HepG2 (cell line): ENCODE measurements at regions not wholly inside any gene's neighbourhood (a gene's known extent, or its start where the extent isn't known, plus 50 kb on each side); places are given as distances from the start of the nearest gene placed in this dataset.

ENCODE experiments used
- ATAC-seq: fragments of 200-7000 bp; cut with Tn5 transposase; 3 replicates; pipeline ENCODE4 v1.9.1; 2020; ENCODE audit warnings: mild to moderate bottlenecking, moderate library complexity
- BruUV-seq: library from RNA; stranded (reverse); fragments of 400-500 nt; replicated peaks from 2 replicates; lab custom pipeline; 2021; lab: Mats Ljungman, UMichigan
- CTCF ChIA-PET: fragments of 300-600 bp; formaldehyde crosslinking; extraction: SDS; loops from one replicate; lab custom pipeline; 2021; ENCODE audit warnings: low total read pairs, inconsistent platforms, low intra/inter-chr PET ratio; lab: Yijun Ruan, JAX
- POLR2A ChIA-PET: fragments of 350-600 bp; sonication (Branson Sonifier 250); formaldehyde crosslinking; loops from one replicate; lab custom pipeline; 2020; ENCODE audit warnings: antibody characterized with exemption, inconsistent platforms; lab: Yijun Ruan, JAX
- DNase-seq: peaks from one replicate; pipeline ENCODE4 v3.0.0-alpha.2; 2015; ENCODE audit warnings: low spot score
- FAIRE-seq: peaks from 3 replicates; lab custom pipeline; 2011; peaks lifted over from hg19 to GRCh38; lab: Jason Lieb, UNC
- H2AFZ ChIP-seq: one replicate; pipeline ENCODE4 v1.6.1; 2011; ENCODE audit warnings: low read length, inconsistent platforms
- H3K27ac ChIP-seq: fragments of 300-600 bp; 3 replicates; pipeline ENCODE4 v1.8.0; 2011; ENCODE audit warnings: mixed run types, mild to moderate bottlenecking, mixed read lengths, low read length, inconsistent platforms; ENCODE audit not compliant: insufficient read depth; ENCODE audit errors: extremely low read length
- H3K27me3 ChIP-seq, 2 experiments: fragments of 200-600 bp in 1 of 2; 2 replicates in 1 of 2; 3 replicates in 1 of 2; pipeline versions ENCODE4 v1.6.0 to v1.8.0; 2011; ENCODE audit warnings: low read length in 2 of 2, mild to moderate bottlenecking in 2 of 2, moderate library complexity in 2 of 2, inconsistent platforms in 1 of 2; ENCODE audit not compliant: insufficient read depth in 2 of 2, control insufficient read depth in 1 of 2
- H3K36me3 ChIP-seq, 2 experiments: fragments of 200-600 bp in 1 of 2; replicated peaks in 1 of 2; 2 replicates in 1 of 2; 3 replicates in 1 of 2; pipeline versions ENCODE4 v1.5.1 to v1.8.0; 2011; ENCODE audit warnings: low read length in 2 of 2, inconsistent platforms in 1 of 2; ENCODE audit not compliant: insufficient read depth in 2 of 2, control insufficient read depth in 1 of 2
- H3K4me1 ChIP-seq: 2 replicates; pipeline ENCODE4 v1.5.1; 2012; ENCODE audit warnings: low read length, inconsistent platforms; ENCODE audit not compliant: insufficient read depth
- H3K4me2 ChIP-seq: 2 replicates; pipeline ENCODE4 v1.6.0; 2011; ENCODE audit warnings: low read depth, low read length, inconsistent platforms
- H3K4me3 ChIP-seq, 3 experiments: fragments of 200-600 bp in 1 of 3; sonication (generic), shearing (Covaris generic) in 1 of 3; replicated peaks in 1 of 3; 2 replicates each; pipeline ENCODE4 v1.5.1; 2011 to 2016; ENCODE audit warnings: low read length in 3 of 3, inconsistent platforms in 2 of 3, low read depth in 2 of 3, mild to moderate bottlenecking in 2 of 3, control low read depth in 1 of 3, mixed read lengths in 1 of 3; ENCODE audit not compliant: insufficient read depth in 1 of 3
- H3K79me2 ChIP-seq: one replicate; pipeline ENCODE4 v1.6.1; 2011; ENCODE audit warnings: low read length, inconsistent platforms; ENCODE audit not compliant: insufficient read depth
- H3K9ac ChIP-seq: 2 replicates; pipeline ENCODE4 v1.6.0; 2011; ENCODE audit warnings: mild to moderate bottlenecking, low read depth, low read length, inconsistent platforms; ENCODE audit not compliant: insufficient read depth
- H3K9me3 ChIP-seq: 2 replicates; pipeline ENCODE4 v1.5.1; 2012; ENCODE audit warnings: mild to moderate bottlenecking, low read length
- H4K20me1 ChIP-seq: 2 replicates; pipeline ENCODE4 v1.6.0; 2011; ENCODE audit warnings: inconsistent platforms, mild to moderate bottlenecking, low read length, moderate library complexity; ENCODE audit not compliant: insufficient read depth
- CREM ChIP-seq, 2 experiments: sonication (generic) in 1 of 2; formaldehyde crosslinking in 1 of 2; IDR thresholded peaks; 2 replicates each; pipeline versions ENCODE4 v1.4.0 to v1.6.1; 2016 to 2020; ENCODE audit warnings: antibody characterized with exemption in 1 of 2, mild to moderate bottlenecking in 1 of 2, missing genetic modification reagents in 1 of 2
- FOXC1 ChIP-seq: sonication (generic); formaldehyde crosslinking; IDR thresholded peaks from 2 replicates; pipeline ENCODE4 v1.8.0; 2022; ENCODE audit warnings: mild to moderate bottlenecking, missing genetic modification reagents, borderline replicate concordance
- MLLT10 ChIP-seq: sonication (generic); formaldehyde crosslinking; IDR thresholded peaks from 2 replicates; pipeline ENCODE4 v1.4.0; 2020; ENCODE audit warnings: missing genetic modification reagents
- NFIC ChIP-seq: IDR thresholded peaks from 2 replicates; pipeline ENCODE4 v1.6.1; 2012; ENCODE audit warnings: mild to moderate bottlenecking, low read length, inconsistent platforms
- PCBP1 ChIP-seq: fragments of 200-400 bp; formaldehyde crosslinking; IDR thresholded peaks from 2 replicates; pipeline ENCODE4 v1.6.1; 2017; ENCODE audit warnings: mild to moderate bottlenecking, low read depth, low read length, borderline replicate concordance
- PTBP1 ChIP-seq: fragments of 200-400 bp; formaldehyde crosslinking; IDR thresholded peaks from 2 replicates; pipeline ENCODE4 v1.6.1; 2018; ENCODE audit warnings: low read length, low read depth; ENCODE audit not compliant: poor library complexity, severe bottlenecking
- RFX5 ChIP-seq: IDR thresholded peaks from 2 replicates; pipeline ENCODE4 v1.6.1; 2011; ENCODE audit warnings: low read depth, low read length, improper control_type of control experiment
- SIX4 ChIP-seq: sonication (generic); formaldehyde crosslinking; IDR thresholded peaks from 2 replicates; pipeline ENCODE4 v1.4.0; 2020; ENCODE audit warnings: missing genetic modification reagents
- SUZ12 ChIP-seq: fragments of 150-350 bp; IDR thresholded peaks from 2 replicates; pipeline ENCODE4 v1.6.1; 2014; ENCODE audit warnings: low read depth, low read length
- ZNF557 ChIP-seq: sonication (generic); formaldehyde crosslinking; IDR thresholded peaks from 2 replicates; pipeline ENCODE4 v1.4.0; 2020; ENCODE audit warnings: missing genetic modification reagents
- ZNF567 ChIP-seq: sonication (generic); formaldehyde crosslinking; IDR thresholded peaks from 2 replicates; pipeline ENCODE4 v1.8.1; 2023; ENCODE audit warnings: mild to moderate bottlenecking, missing genetic modification reagents, borderline replicate concordance
- ZNF589 ChIP-seq: sonication (generic); formaldehyde crosslinking; conservative IDR thresholded peaks from 2 replicates; pipeline ENCODE4 v1.8.0; 2022; ENCODE audit warnings: mild to moderate bottlenecking, moderate library complexity, missing genetic modification reagents
- ZNF883 ChIP-seq: sonication (generic); formaldehyde crosslinking; IDR thresholded peaks from 2 replicates; pipeline ENCODE4 v1.5.1; 2020; ENCODE audit warnings: mild to moderate bottlenecking, missing genetic modification reagents; ENCODE audit errors: not compliant biosample characterization
- WGBS: methylation state at CpG from one replicate; pipeline ENCODE4 v1.1.6; 2017; ENCODE audit warnings: low lambda C conversion rate; 5-methylcytosine and 5-hydroxymethylcytosine counted together
- in situ Hi-C: cut with HindIII; loops from 2 replicates; pipeline ENCODE4 v1.10.0; 2017; ENCODE audit warnings: low pct_unique_long_range_greater_than_20kb; ENCODE audit not compliant: extremely low pct_ligation_motif_present
- intact Hi-C: fragments of 100-400 bp; cut with micrococcal nuclease; formaldehyde crosslinking; loops from one replicate; pipeline ENCODE4 v1.10.0; 2022; ENCODE audit not compliant: unreplicated experiment
- TF ChIP-seq, protein P1 (sequence below): IDR thresholded peaks from 2 replicates; pipeline ENCODE4 v1.6.1; 2016; ENCODE audit warnings: low read depth
- TF ChIP-seq, protein P2 (sequence below): sonication (generic); formaldehyde crosslinking; IDR thresholded peaks from 2 replicates; pipeline ENCODE4 v1.4.0; 2020; ENCODE audit warnings: missing genetic modification reagents, borderline replicate concordance

DNA sequence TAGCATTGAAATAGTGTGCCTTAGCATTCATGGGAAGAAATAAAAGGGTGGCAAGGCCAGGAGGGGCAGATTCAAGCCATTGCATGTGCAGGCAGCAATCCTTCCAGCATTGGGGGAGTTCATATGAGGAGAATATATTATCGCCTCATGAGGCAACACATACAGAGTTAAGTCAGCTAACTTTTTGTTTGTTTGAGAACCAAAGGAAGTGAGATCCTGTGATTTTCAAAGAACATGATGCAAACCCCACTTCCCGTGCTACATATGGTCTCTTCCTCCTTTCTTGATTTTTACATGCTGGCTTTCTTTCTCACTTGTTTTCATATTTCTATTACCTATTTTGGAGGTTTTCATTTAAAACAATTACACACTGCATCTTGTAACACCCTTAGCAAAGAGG lies 579.7 kb upstream of the ARID1B start (continued):
- TF ChIP-seq CREM (IDR thresholded peaks at IDR 0.05) (no peak), CREM (CRISPR knock-in tag; IDR thresholded peaks at IDR 0.05) (no peak), SUZ12 (no peak), PTBP1 (no peak), FOXC1 (CRISPR knock-in tag) (no peak), SIX4 (CRISPR knock-in tag) (no peak), MLLT10 (CRISPR knock-in tag) (no peak), ZNF883 (CRISPR knock-in tag) (no peak), ZNF557 (CRISPR knock-in tag) (no peak), NFIC (no peak), ZNF589 (no peak)

DNA sequence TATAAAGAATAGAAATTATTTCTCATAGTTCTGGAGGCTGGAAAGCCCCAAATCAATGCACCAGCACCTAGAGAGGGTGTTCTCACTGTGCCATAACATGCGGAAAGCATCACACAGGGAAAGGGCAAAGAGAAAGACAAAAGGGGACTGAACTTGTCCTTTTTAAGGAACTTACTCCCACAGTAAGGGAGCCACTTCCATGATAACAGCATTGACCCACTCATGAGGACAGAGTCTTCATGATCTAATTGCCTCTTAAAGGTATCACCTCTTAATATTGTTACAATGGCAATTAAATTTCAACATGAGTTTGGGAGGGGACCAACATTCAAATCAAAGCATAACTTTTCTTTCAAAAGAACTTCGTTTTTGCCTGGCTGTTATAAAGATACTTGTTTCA lies 582.2 kb upstream of the ARID1B start:
- H3K4me3 ChIP-seq, result no peak overlapping the region

More for the DNA sequence above, 582.2 kb upstream of the ARID1B start:
- DNase-seq (no peak), FAIRE-seq (no peak), ATAC-seq (no peak)
- Histone ChIP-seq H3K36me3 (no peaks in the 10 kb centered on the region), H3K9me3 (peaks cover 4% of the 10 kb centered on the region; the same call in 1 of the 2 replicates), H3K79me2 (no peaks in the 10 kb centered on the region), H3K9ac (no peak overlapping the region), H3K27me3 (no peaks in the 10 kb centered on the region; a peak in 1 of 5 replicates), H3K27ac (no peak overlapping the region), H2AFZ (no peak overlapping the region), H3K4me1 (no peaks in the 10 kb centered on the region), H4K20me1 (no peaks in the 10 kb centered on the region), H3K4me2 (no peak overlapping the region)
- WGBS, result 48% methylated on average over 2 of the region's 2 CpGs
- in situ Hi-C loops (no loop called here), intact Hi-C loops (no loop called here)
- BruUV-seq, result no TSS peak
- TF ChIP-seq ZNF567, result no peak
- TF ChIP-seq, protein P1, sequence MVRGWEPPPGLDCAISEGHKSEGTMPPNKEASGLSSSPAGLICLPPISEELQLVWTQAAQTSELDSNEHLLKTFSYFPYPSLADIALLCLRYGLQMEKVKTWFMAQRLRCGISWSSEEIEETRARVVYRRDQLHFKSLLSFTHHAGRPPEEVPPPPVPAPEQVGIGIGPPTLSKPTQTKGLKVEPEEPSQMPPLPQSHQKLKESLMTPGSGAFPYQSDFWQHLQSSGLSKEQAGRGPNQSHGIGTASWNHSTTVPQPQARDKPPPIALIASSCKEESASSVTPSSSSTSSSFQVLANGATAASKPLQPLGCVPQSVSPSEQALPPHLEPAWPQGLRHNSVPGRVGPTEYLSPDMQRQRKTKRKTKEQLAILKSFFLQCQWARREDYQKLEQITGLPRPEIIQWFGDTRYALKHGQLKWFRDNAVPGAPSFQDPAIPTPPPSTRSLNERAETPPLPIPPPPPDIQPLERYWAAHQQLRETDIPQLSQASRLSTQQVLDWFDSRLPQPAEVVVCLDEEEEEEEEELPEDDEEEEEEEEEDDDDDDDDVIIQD (CRISPR knock-in tag), result no peak
- TF ChIP-seq PCBP1, result no peak
- TF ChIP-seq RFX5, result no peak
- TF ChIP-seq, protein P2, sequence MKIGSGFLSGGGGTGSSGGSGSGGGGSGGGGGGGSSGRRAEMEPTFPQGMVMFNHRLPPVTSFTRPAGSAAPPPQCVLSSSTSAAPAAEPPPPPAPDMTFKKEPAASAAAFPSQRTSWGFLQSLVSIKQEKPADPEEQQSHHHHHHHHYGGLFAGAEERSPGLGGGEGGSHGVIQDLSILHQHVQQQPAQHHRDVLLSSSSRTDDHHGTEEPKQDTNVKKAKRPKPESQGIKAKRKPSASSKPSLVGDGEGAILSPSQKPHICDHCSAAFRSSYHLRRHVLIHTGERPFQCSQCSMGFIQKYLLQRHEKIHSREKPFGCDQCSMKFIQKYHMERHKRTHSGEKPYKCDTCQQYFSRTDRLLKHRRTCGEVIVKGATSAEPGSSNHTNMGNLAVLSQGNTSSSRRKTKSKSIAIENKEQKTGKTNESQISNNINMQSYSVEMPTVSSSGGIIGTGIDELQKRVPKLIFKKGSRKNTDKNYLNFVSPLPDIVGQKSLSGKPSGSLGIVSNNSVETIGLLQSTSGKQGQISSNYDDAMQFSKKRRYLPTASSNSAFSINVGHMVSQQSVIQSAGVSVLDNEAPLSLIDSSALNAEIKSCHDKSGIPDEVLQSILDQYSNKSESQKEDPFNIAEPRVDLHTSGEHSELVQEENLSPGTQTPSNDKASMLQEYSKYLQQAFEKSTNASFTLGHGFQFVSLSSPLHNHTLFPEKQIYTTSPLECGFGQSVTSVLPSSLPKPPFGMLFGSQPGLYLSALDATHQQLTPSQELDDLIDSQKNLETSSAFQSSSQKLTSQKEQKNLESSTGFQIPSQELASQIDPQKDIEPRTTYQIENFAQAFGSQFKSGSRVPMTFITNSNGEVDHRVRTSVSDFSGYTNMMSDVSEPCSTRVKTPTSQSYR (CRISPR knock-in tag), result no peak
- ChIA-PET CTCF (no interaction called here), POLR2A (no interaction called here)
